D721Med (cell line): ENCODE measurements at regions not wholly inside any gene's neighbourhood (a gene's known extent, or its start where the extent isn't known, plus 50 kb on each side); places are given as distances from the start of the nearest gene placed in this dataset.
"Not testable (repeated sequence)": the region's sequence is repeated elsewhere in the genome, so short reads cannot be mapped to it uniquely, and the experiment has no call there.

Experiments
- DNase-seq: peaks from one replicate; pipeline ENCODE4 v3.0.0; 2011; ENCODE audit warnings: low spot score; ENCODE audit not compliant: insufficient read length
- FAIRE-seq: peaks from 2 replicates; lab custom pipeline; 2011; peaks lifted over from hg19 to GRCh38; lab: Jason Lieb, UNC
- TF ChIP-seq, protein P1 (sequence below): IDR thresholded peaks from 2 replicates; pipeline ENCODE4 v1.5.1; 2012; ENCODE audit warnings: mild to moderate bottlenecking, control low read depth; ENCODE audit not compliant: insufficient read depth; ENCODE audit errors: missing control alignments

DNA sequence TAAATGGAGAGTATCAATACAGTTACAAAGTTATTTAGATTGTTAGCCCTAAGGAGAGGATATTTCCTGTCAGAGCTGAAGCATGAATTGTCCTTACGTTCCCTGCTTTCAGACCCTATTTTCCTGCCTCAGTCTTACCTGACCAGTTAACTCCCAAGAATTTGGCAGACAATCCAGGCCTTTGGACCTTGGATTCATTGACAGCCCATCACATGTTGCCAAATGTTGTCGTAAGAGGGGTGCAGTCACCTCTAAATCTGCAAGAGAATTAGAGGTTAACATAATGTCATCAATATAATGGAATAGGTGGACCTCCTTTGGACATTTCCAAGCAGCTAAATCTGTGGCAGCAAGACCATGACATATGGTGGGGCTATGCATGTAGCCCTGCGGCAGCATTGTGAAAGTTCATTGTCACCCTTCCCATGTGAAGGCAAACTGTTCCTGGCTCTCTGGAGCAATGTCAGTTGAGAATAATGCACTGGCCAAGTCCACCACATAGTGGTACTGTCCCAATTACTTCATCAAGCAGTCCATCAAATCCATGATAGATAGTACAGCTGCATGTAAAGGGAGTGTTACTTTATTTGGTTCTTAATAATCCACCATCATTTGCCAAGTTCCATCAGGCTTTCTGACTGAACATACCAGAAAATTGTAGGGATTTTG lies 1137.0 kb upstream of the POU3F4 start:
- FAIRE-seq (peak; percentile 25), DNase-seq (no peak)
- TF ChIP-seq, protein P1, sequence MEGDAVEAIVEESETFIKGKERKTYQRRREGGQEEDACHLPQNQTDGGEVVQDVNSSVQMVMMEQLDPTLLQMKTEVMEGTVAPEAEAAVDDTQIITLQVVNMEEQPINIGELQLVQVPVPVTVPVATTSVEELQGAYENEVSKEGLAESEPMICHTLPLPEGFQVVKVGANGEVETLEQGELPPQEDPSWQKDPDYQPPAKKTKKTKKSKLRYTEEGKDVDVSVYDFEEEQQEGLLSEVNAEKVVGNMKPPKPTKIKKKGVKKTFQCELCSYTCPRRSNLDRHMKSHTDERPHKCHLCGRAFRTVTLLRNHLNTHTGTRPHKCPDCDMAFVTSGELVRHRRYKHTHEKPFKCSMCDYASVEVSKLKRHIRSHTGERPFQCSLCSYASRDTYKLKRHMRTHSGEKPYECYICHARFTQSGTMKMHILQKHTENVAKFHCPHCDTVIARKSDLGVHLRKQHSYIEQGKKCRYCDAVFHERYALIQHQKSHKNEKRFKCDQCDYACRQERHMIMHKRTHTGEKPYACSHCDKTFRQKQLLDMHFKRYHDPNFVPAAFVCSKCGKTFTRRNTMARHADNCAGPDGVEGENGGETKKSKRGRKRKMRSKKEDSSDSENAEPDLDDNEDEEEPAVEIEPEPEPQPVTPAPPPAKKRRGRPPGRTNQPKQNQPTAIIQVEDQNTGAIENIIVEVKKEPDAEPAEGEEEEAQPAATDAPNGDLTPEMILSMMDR: no peak

DNA sequence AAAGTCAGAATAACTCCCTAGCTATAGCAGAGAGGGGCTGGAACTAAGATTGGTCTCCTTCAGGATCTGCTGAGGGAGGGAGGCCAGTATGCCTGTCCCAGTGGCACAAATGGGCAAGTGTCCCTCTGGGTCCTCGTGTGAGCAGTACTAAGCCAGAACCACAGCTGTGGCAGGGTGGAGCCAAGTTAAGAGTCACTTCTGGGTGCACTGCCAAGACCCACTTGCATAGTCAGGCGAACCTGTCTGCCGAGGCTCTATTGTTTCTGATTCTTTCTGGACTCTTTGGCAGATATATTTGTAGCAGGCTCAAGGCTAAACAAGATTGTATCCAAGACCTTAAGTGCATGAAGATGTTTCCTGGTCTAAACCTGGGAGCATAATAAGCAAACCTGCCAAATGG lies 1123.7 kb upstream of the POU3F4 start:
- FAIRE-seq: no peak
- DNase-seq: no peak
- TF ChIP-seq, protein P1: no peak

DNA sequence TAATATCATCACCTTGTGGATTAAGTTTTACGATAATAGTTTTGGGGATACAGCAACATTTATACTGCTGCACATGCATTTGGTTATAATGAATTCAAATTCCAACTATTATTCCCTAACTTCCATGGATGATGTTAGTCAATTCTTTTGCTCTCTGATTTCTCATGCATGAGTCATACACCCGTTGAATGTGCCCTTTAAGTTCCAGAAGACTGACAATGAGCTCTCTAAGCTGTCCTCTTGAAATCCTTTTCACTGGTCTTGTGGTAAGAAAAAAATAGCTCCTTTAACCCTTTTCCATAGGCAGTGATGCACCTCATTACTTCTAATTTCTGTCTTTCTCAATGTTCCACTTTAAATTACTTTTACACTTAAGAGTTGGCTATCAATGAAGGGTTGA lies 1095.2 kb upstream of the POU3F4 start:
- TF ChIP-seq, protein P1: no peak
- FAIRE-seq (no peak), DNase-seq (no peak)

DNA sequence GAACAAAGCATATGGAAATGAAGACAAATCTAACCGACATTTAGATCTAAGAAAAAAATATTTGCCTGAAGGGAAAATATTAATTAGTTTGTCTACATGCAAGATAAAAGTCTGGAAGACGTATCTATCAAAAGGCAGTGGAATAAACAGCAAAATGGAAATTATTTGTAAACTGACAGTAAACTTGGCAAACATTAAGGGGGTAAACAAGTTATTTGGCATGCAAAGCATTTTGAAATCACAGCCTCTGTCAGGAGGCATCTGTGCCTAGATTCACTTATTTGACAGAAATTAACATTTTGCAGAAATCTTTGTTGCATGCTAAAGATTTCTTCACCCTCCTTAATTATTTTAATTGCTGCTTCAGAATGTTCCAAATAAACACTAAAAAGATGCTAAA lies 1065.8 kb upstream of the POU3F4 start:
- no peak for FAIRE-seq
- no peak for DNase-seq
- TF ChIP-seq, protein P1: no peak

DNA sequence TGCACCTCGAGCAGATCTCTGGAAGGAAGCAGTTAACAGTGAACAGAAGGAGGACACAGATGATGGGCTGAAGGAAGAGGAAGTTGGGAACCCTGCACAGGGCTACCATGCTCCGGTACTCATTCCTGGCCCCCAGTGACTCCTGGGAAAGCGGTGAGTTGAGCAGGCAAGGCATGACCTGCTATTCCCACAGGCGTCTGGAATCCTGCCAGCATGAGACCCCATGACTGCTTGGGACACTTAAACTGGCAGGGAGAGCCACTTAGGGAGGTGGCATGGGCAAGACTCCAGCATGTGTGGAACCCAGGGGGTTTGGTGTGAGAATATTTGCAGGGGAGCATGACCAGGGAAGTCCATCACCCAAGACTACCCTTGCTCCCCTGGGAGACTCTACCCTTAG lies 1056.4 kb upstream of the POU3F4 start:
- no peak for DNase-seq
- no peak for FAIRE-seq
- TF ChIP-seq, protein P1: no peak

DNA sequence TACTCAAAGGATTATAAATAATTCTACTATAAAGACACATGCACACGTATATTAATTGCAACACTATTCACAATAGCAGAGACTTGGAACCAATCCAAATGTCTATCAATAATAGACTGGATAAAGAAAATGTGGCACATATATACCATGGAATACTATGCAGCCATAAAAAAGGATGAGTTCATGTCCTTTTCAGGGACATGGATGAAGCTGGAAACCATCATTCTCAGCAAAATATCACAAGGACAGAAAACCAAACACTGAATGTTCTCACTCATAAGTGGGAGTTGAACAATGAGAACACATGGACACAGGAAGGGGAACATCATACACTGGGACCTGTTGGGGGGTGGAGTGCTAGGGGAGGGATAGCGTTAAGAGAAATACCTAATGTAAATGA lies 1052.2 kb upstream of the POU3F4 start:
- DNase-seq, FAIRE-seq: not testable (repeated sequence)

DNA sequence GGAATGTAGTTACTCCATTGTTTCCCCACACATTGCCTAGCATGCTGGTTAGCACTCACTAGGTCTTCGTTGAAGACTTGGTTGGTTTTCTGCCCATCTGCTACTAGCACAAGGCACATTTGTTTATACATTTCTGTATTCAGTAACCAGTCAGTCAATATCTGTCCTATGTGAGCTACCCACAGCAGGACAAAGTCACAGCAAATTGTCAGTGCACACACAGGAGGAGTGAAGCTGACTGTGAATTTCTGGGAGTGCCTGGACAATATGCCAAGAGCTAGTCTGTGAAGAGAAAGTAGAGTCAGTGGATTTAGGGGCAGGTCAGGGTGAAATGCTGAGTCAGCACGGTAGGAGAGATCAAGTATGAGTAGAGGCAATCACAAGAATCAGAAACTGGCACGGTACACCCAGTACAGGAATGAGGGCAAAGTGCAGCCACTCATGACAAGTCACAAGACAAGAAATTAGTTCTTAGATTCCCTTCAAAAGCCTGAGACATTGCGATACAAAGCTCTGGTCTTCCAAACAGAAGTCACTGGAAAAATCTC lies 1049.8 kb upstream of the POU3F4 start:
- TF ChIP-seq, protein P1: no peak
- no peak for DNase-seq
- no peak for FAIRE-seq
